GM10266 (cell line): ENCODE measurements at regions not wholly inside any gene's neighbourhood (a gene's known extent, or its start where the extent isn't known, plus 50 kb on each side); places are given as distances from the start of the nearest gene placed in this dataset.

Experiments
- DNase-seq: peaks from one replicate; pipeline ENCODE4 v3.0.0; 2012; ENCODE audit errors: extremely low spot score
- CTCF ChIP-seq: IDR thresholded peaks from 2 replicates; pipeline ENCODE4 v1.5.1; 2012; ENCODE audit warnings: mild to moderate bottlenecking, low read depth; ENCODE audit not compliant: control insufficient read depth, insufficient read depth; ENCODE audit errors: missing control alignments

- TF ChIP-seq CTCF = no peak
- no peak for DNase-seq
Observed at GRCh38 chr18:67319109-67319508, 197.4 kb downstream of the DSEL start.

GRCh38 chr18:67318651-67319050 lies 197.9 kb downstream of the DSEL start:
- DNase-seq = no peak
- no peak for TF ChIP-seq CTCF

GRCh38 chr18:67310826-67311225 lies 205.7 kb downstream of the DSEL start:
- no peak for TF ChIP-seq CTCF
- no peak for DNase-seq

GRCh38 chr18:67308819-67309218 lies 207.7 kb downstream of the DSEL start:
- DNase-seq = no peak
- TF ChIP-seq CTCF = no peak

GRCh38 chr18:67305466-67305865 lies 211.1 kb downstream of the DSEL start:
- DNase-seq = no peak
- TF ChIP-seq CTCF = no peak

- no peak for TF ChIP-seq CTCF
- DNase-seq = no peak
Observed at GRCh38 chr18:67302043-67302442, 214.5 kb downstream of the DSEL start.

GRCh38 chr18:67301592-67301991 lies 214.9 kb downstream of the DSEL start:
- no peak for DNase-seq
- no peak for TF ChIP-seq CTCF
